DMS53 treated with DMSO at 0.1 percent for 48 hours (cell line): ENCODE measurements at regions not wholly inside any gene's neighbourhood (a gene's known extent, or its start where the extent isn't known, plus 50 kb on each side); places are given as distances from the start of the nearest gene placed in this dataset.
"Not testable (repeated sequence)": the region's sequence is repeated elsewhere in the genome, so short reads cannot be mapped to it uniquely, and the experiment has no call there.

Source experiments
- DNase-seq: peaks from one replicate; lab custom pipeline; 2025; ENCODE audit not compliant: unreplicated experiment; lab: John Stamatoyannopoulos, UW

GRCh38 chr6:130547723-130548122, 181.9 kb downstream of the TMEM200A start:
- DNase-seq = no peak

DNA sequence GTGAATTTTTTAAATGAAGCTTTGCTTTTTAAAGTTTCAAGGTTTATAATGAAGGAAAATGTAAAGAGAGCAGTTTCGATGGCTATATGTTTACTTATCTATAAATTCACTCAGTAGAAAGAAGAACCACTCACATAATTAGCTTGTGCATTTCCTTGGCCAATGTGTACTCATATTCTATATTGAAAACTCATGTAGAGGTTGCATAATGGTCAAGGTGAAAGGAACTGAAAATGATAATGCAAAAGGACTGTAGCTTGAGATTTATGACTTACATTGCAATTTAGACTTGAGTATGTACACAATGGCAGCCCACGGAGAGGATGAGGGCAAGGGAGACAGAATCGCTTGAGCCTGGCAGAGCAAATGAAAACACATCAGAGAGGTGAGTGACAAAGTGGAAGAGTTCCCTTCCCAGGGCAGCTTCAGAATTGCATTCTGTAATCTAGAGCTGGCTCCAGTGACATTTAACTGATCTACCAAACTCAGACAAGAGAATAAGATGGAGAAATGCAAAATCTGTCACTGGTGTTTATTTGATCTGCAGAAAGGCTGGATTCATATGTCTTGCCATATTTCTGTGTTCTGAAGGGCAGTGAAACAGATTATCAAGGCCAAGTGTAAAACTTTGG, 191.8 kb downstream of the TMEM200A start:
- DNase-seq = no peak

- no peak for DNase-seq
Observed at GRCh38 chr6:130558131-130558530, 192.3 kb downstream of the TMEM200A start.

DNA sequence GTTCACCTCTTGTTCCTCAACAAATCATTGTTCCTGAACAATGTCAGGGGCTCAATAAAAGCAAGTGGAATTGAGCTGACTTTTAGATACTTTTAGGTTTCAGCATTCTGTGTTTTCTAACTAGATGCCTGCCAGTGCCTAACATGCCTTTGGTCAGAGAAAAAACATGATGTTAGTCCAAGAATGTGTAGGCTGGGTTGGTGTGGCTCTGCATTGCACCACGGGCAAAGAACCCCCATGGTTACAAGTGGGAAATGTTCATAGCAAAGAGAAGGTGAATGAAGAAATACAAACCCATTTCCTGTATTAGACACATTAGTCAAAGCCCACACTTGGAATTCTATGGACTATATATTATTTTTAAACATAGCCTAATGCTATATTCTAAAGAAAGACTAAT, 193.3 kb downstream of the TMEM200A start:
- DNase-seq = no peak

- DNase-seq = no peak
Observed at GRCh38 chr6:130560231-130560630, 194.4 kb downstream of the TMEM200A start.

GRCh38 chr6:130561159-130561558, 195.3 kb downstream of the TMEM200A start:
- DNase-seq = not testable (repeated sequence)

- DNase-seq = no peak
Observed at GRCh38 chr6:130565696-130566095, 199.9 kb downstream of the TMEM200A start.

DNA sequence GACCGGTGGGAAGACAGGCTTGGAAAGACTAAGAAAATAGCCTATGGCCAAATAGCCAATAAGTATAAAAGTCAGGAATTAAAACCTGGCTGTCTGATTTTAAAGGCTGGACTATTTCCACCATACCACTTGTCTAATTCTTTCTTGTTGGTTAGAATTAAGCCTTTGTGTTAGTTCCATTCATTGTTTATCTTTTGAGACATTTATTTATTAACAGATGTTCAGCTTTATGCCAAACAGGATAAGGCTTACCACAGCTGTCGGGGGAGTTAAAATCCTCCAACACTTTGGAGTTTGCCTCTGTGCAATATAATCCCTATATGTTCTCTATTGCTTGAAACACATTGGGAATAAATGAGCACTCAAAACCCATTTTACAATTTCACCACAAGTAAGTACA, 208.3 kb downstream of the TMEM200A start:
- DNase-seq = no peak

- DNase-seq = no peak
Observed at GRCh38 chr6:130575557-130575956, 209.7 kb downstream of the TMEM200A start.

DNA sequence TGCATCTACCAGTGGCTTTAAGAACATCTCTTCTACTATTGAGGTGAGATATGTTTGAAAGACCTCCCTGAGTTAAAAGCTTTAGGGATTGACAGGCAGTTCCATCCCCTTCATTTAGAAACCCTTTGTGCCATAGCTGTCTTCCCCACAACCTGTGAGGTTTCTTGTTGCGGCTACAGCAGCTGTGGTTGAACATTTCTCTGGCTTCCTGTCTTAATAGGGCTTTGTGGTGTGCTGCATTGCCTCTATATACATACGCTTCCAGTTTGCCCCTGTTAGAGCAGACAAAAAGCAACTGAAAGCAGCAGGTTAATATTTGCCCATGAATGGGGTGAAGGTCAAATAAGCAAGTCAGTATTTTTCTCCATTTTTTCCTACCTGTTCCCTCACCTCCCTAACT, 210.2 kb downstream of the TMEM200A start:
- no peak for DNase-seq

DNA sequence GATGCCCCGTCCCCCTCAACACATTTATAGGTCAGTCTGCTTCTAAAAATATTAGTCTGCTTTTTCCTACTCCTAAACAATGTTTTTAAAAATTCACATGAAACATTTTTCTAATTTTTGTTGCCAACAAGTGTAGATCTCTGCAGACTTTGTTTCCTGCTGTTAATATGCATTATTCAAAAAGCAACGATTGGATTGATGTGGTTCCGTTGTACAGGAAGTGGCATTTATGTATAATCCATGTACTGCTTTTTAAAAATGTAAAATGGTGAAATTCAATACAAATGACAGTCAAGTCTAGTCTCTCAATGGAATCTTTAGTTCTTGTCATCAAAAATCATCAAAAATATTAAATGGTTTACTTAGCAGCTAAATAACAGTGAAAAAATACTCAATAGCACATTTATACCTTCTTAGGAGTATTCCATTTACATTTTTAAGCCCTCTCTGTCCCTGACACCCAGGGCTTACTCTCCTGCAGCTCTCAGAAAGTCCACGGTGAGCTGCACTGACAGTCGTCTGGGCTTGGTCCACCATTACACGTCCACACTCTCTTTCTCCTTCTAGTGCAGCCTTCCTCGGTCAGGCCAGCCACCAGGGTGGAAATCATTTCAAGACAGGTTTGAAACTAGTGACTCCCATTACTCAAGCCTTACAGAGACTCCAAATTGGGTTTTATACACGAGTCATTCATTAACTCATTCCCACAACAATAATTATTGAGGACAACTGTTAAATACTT, 211.5 kb downstream of the TMEM200A start:
- no peak for DNase-seq

- no peak for DNase-seq
Observed at GRCh38 chr6:130578713-130579112, 212.9 kb downstream of the TMEM200A start.

GRCh38 chr6:130583268-130583667, 217.5 kb downstream of the TMEM200A start:
- DNase-seq = no peak

DNA sequence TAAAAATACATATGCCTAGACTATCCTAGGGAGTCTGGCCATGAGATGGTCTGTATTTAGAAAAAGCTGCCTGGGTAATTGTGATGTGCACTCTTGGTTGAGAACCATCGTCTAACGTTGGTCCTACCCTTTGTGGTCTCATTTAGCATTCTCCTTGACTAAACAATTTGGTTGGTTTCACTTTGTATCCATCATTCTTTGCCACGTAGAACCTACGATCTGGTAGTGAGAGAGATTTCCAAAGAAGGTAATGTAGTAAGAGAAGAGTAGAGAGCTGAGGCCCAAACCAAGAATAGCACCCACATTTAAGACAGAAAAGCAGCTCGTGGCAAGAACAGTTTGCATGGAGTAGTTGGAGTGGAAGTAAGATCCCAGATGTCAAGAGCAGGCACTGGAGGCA, 219.8 kb downstream of the TMEM200A start:
- no peak for DNase-seq

GRCh38 chr6:130587778-130588520, 222.1 kb downstream of the TMEM200A start:
- no peak for DNase-seq

DNA sequence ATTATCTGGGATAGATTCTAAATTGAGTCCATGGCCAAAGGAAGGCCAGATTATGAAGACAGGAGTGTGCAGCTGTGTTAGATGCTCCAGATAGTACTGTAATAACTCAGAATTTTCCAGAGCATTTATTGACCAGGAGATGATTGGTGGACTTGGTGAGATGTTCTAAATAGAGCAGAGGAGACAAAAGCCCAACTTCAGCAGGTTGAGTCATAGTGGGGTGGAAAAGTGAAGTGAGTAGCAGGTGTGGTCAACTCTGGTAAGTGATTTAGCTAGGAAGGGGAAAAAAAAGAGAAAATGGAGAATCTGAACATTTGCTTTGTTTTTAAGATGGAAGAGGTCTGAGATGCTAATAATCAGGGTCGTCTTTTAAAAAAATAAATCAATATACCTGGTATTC, 227.4 kb downstream of the TMEM200A start:
- DNase-seq = no peak

- no peak for DNase-seq
Observed at GRCh38 chr6:130593948-130594347, 228.1 kb downstream of the TMEM200A start.

DNA sequence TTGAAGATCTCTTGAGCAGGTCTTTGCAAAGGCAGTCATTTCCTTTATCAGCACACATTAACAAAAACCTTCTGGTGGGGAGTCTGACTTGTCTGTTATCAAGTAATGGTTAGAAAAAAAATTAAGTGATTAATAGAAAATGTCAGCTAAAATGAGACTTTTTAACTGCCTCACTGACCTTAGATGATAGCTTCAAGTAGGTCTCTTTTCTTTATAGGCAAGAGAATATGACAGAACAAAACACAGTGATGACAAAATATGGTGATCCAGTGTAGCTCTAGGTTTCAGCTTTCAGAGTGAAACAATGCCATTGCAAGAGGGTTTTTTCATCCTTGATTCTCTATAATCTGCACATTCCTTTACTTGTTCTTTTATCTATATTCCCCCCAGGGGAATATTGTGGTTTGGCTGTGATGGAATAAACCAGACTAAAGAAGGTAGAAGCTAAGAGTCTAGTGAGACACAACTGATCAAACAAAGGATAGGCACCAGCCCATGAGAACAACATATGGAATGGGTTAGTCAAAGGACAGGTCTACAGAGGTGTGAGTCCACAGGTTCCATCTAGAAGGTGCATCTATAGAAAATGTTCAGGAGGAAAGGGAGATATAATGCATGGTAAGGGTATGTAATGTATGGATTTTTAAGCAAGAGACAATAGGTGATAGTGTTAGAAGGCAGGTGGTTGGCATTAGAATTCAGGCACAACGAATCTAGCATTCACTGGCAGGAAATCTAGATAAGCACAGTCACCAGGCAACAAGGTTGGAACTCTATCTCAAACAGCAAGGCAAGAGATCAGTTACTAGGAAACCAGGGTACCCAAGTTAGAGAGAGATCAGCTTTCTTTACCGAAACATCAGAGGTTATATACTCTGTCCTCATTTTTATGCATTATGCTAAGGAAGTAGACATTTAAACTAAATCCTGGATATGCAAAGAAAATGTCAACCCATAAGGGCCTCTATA, 228.9 kb upstream of the SMLR1 start:
- no peak for DNase-seq

- DNase-seq = no peak
Observed at GRCh38 chr6:130600880-130601341, 226.3 kb upstream of the SMLR1 start.

DNA sequence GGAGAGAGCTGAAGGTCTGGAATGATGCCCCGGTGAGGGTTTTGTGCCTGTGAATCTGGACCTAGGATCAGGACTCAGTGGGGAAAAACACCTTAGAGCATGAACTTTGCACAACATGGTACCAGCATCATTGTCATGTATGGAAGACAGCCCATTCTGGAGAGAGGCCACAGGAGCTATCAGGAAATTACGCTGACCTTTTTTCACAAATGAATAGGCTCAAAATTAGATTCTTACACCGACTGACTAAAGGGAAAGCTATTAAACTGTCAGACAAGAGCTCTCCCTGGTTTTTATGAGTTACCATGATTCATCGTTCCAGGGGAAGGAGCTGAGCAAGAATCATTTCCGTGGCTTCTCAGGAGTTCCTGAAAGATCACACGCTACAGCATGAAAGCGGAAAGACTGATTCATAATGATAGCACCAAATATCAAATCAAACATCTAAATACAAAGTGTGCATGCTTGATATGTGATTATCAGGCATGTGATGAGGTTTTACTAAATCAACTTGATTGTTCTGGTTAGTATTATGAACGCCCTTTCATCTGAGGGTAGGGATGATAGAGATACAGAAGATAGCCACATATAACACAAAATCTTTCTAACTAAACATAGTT, 224.9 kb upstream of the SMLR1 start:
- no peak for DNase-seq
